H1 (cell line): ENCODE measurements at regions not wholly inside any gene's neighbourhood (a gene's known extent, or its start where the extent isn't known, plus 50 kb on each side); places are given as distances from the start of the nearest gene placed in this dataset.

Experiments used
- CTCF ChIA-PET: fragments of 300-600 bp; sonication (Branson Sonifier 250); formaldehyde crosslinking; loops from one replicate; lab custom pipeline; 2021; ENCODE audit not compliant: partially characterized antibody; lab: Charles Lee
- POLR2A ChIA-PET: fragments of 300-600 bp; sonication (Branson Sonifier 250); formaldehyde crosslinking; loops from one replicate; lab custom pipeline; 2021; ENCODE audit warnings: inconsistent platforms; ENCODE audit not compliant: partially characterized antibody; lab: Charles Lee
- DNase-seq, 2 experiments: peaks; one replicate each; pipeline versions ENCODE4 v3.0.0 to v3.0.0-alpha.2; 2010 to 2022; ENCODE audit warnings: low spot score in 2 of 2, low read depth in 1 of 2, mixed read lengths in 1 of 2
- FAIRE-seq: peaks from 2 replicates; lab custom pipeline; 2011; peaks lifted over from hg19 to GRCh38; lab: Jason Lieb, UNC
- H2AFZ ChIP-seq: 2 replicates; pipeline ENCODE4 v1.8.1; 2012; ENCODE audit warnings: low read length, inconsistent platforms
- H2AK5ac ChIP-seq: 2 replicates; pipeline ENCODE4 v1.6.1; 2013; ENCODE audit warnings: low read depth, low read length
- H2BK120ac ChIP-seq: replicated peaks from 2 replicates; pipeline ENCODE3; 2013; ENCODE audit warnings: low read depth, low read length, inconsistent platforms
- H2BK12ac ChIP-seq: 2 replicates; pipeline ENCODE4 v1.6.1; 2013; ENCODE audit warnings: low read depth, low read length
- H2BK15ac ChIP-seq: 2 replicates; pipeline ENCODE4 v1.6.1; 2013; ENCODE audit warnings: low read length
- H2BK20ac ChIP-seq: 2 replicates; pipeline ENCODE4 v1.6.1; 2013; ENCODE audit warnings: low read length
- H2BK5ac ChIP-seq: 2 replicates; pipeline ENCODE4 v1.6.1; 2013; ENCODE audit warnings: low read depth, low read length
- H3K14ac ChIP-seq: 2 replicates; pipeline ENCODE4 v1.6.1; 2013; ENCODE audit warnings: inconsistent platforms; ENCODE audit not compliant: insufficient read length
- H3K18ac ChIP-seq: 2 replicates; pipeline ENCODE4 v1.6.1; 2013; ENCODE audit warnings: low read length; ENCODE audit errors: extremely low read depth
- H3K23ac ChIP-seq: 2 replicates; pipeline ENCODE4 v1.6.1; 2013; ENCODE audit warnings: inconsistent platforms; ENCODE audit not compliant: insufficient read length
- H3K23me2 ChIP-seq: 2 replicates; pipeline ENCODE4 v1.6.1; 2013; ENCODE audit warnings: low read depth, low read length
- H3K27ac ChIP-seq: 2 replicates; pipeline ENCODE4 v1.6.1; 2011; ENCODE audit warnings: low read depth, low read length, inconsistent platforms
- H3K27me3 ChIP-seq, 4 experiments: replicated peaks in 1 of 4; 1 replicate in 1 of 4; 2 replicates in 3 of 4; pipeline versions ENCODE4 v1.6.1 to v1.8.1; 2011 to 2013; ENCODE audit warnings: low read length in 3 of 4, mild to moderate bottlenecking in 3 of 4, inconsistent platforms in 2 of 4, mixed read lengths in 2 of 4, moderate library complexity in 1 of 4; ENCODE audit not compliant: control insufficient read depth in 3 of 4, insufficient read depth in 3 of 4; ENCODE audit errors: extremely low read depth in 1 of 4
- H3K36me3 ChIP-seq, 4 experiments: 2 replicates each; pipeline versions ENCODE4 v1.6.1 to v1.8.1; 2011 to 2013; ENCODE audit warnings: mild to moderate bottlenecking in 4 of 4, low read length in 3 of 4, moderate library complexity in 2 of 4, control low read depth in 1 of 4, inconsistent platforms in 1 of 4; ENCODE audit not compliant: insufficient read depth in 4 of 4, control insufficient read depth in 2 of 4
- H3K4ac ChIP-seq: replicated peaks from 2 replicates; pipeline ENCODE3; 2013; ENCODE audit warnings: low read length, low read depth, mixed read lengths, inconsistent platforms; ENCODE audit not compliant: insufficient read length
- H3K4me1 ChIP-seq, 4 experiments: replicated peaks in 1 of 4; 1 replicate in 1 of 4; 2 replicates in 3 of 4; pipeline versions ENCODE4 v1.6.1 to v1.8.1; 2011 to 2013; ENCODE audit warnings: low read length in 3 of 4, inconsistent platforms in 2 of 4, mixed read lengths in 1 of 4; ENCODE audit not compliant: insufficient read depth in 4 of 4, control insufficient read depth in 3 of 4
- H3K4me2 ChIP-seq, 2 experiments: 2 replicates each; pipeline versions ENCODE4 v1.6.1 to v1.8.1; 2011 to 2013; ENCODE audit warnings: low read depth in 2 of 2, low read length in 2 of 2, control low read depth in 1 of 2, inconsistent platforms in 1 of 2, mild to moderate bottlenecking in 1 of 2; ENCODE audit not compliant: insufficient read depth in 1 of 2
- H3K4me3 ChIP-seq, 4 experiments: fragments of 200-600, 300-600 bp in 1 of 4; sonication (generic), shearing (Covaris generic), sonication (Bioruptor Twin) in 1 of 4; 2 replicates each; pipeline versions ENCODE4 v1.5.1 to v1.8.1; 2011 to 2016; ENCODE audit warnings: low read length in 4 of 4, low read depth in 3 of 4, control low read depth in 2 of 4, inconsistent platforms in 2 of 4, mild to moderate bottlenecking in 2 of 4, mixed read lengths in 1 of 4, moderate library complexity in 1 of 4; ENCODE audit not compliant: insufficient read depth in 2 of 4; ENCODE audit errors: extremely low read depth in 1 of 4
- H3K56ac ChIP-seq: replicated peaks from 2 replicates; pipeline ENCODE3; 2013; ENCODE audit warnings: low read depth, mild to moderate bottlenecking, mixed read lengths, low read length, inconsistent platforms; ENCODE audit not compliant: insufficient read length
- H3K79me1 ChIP-seq: 2 replicates; pipeline ENCODE4 v1.6.1; 2013; ENCODE audit warnings: low read depth, low read length, control low read depth
- H3K79me2 ChIP-seq, 2 experiments: 2 replicates each; pipeline versions ENCODE4 v1.6.1 to v1.8.1; 2012 to 2013; ENCODE audit warnings: low read length in 2 of 2, mild to moderate bottlenecking in 2 of 2, inconsistent platforms in 1 of 2; ENCODE audit not compliant: insufficient read depth in 2 of 2, control insufficient read depth in 1 of 2
- H3K9ac ChIP-seq, 4 experiments: replicated peaks in 1 of 4; 1 replicate in 1 of 4; 2 replicates in 3 of 4; pipeline versions ENCODE4 v1.6.1 to v1.8.1; 2011 to 2013; ENCODE audit warnings: low read depth in 3 of 4, low read length in 3 of 4, control low read depth in 2 of 4, mild to moderate bottlenecking in 2 of 4, moderate library complexity in 2 of 4, inconsistent platforms in 1 of 4; ENCODE audit errors: extremely low read depth in 1 of 4
- H3K9me3 ChIP-seq, 2 experiments: 2 replicates each; pipeline versions ENCODE4 v1.6.1 to v1.8.1; 2012 to 2013; ENCODE audit warnings: mild to moderate bottlenecking in 2 of 2, moderate library complexity in 2 of 2, control low read depth in 1 of 2, inconsistent platforms in 1 of 2, low read depth in 1 of 2, low read length in 1 of 2, mixed read lengths in 1 of 2; ENCODE audit not compliant: insufficient read depth in 2 of 2
- H4K20me1 ChIP-seq, 2 experiments: replicated peaks in 1 of 2; 2 replicates each; pipeline versions ENCODE3 to v1.8.1; 2011 to 2013; ENCODE audit warnings: inconsistent platforms in 2 of 2, low read length in 2 of 2, mild to moderate bottlenecking in 1 of 2; ENCODE audit not compliant: insufficient read depth in 2 of 2, control insufficient read depth in 1 of 2
- H4K5ac ChIP-seq: 2 replicates; pipeline ENCODE4 v1.6.1; 2013; ENCODE audit warnings: low read length, low read depth, mixed read lengths, inconsistent platforms; ENCODE audit not compliant: insufficient read length
- H4K8ac ChIP-seq: 2 replicates; pipeline ENCODE4 v1.8.0; 2013; ENCODE audit warnings: mild to moderate bottlenecking, moderate library complexity, low read length, inconsistent platforms; ENCODE audit not compliant: insufficient read depth; ENCODE audit errors: extremely low read depth
- H4K91ac ChIP-seq: replicated peaks from 2 replicates; pipeline ENCODE3; 2013; ENCODE audit warnings: low read length, mixed read lengths, inconsistent platforms; ENCODE audit not compliant: insufficient read length
- BRCA1 ChIP-seq: IDR thresholded peaks from 2 replicates; pipeline ENCODE4 v1.6.1; 2012; ENCODE audit warnings: low read depth, low read length, improper control_type of control experiment
- CEBPB ChIP-seq: IDR thresholded peaks from 2 replicates; pipeline ENCODE4 v1.6.1; 2012; ENCODE audit warnings: low read depth, low read length
- CTBP2 ChIP-seq: IDR thresholded peaks from 2 replicates; pipeline ENCODE4 v1.7.0; 2011; ENCODE audit warnings: borderline replicate concordance, mild to moderate bottlenecking, moderate library complexity, mixed read lengths, low read length; ENCODE audit not compliant: insufficient read depth, insufficient read length
- KDM5A ChIP-seq: fragments of 200-600 bp; IDR thresholded peaks from 2 replicates; pipeline ENCODE4 v1.7.1; 2012; ENCODE audit warnings: mild to moderate bottlenecking, low read length, inconsistent platforms, mixed read lengths
- MAX ChIP-seq: IDR thresholded peaks from 2 replicates; pipeline ENCODE4 v1.6.1; 2012; ENCODE audit warnings: inconsistent platforms
- RBBP5 ChIP-seq: IDR thresholded peaks from 2 replicates; pipeline ENCODE4 v1.7.1; 2012; ENCODE audit warnings: low read depth, mild to moderate bottlenecking, inconsistent platforms, low read length, moderate library complexity, borderline replicate concordance
- RNF2 ChIP-seq: fragments of 200-900, 300-1000 bp; sonication (generic); IDR thresholded peaks from 2 replicates; pipeline ENCODE4 v1.7.1; 2016; ENCODE audit warnings: borderline replicate concordance, low read depth, mild to moderate bottlenecking, antibody characterized with exemption, low read length; ENCODE audit not compliant: poor library complexity, severe bottlenecking; ENCODE audit errors: missing control alignments
- WGBS, 2 experiments: shearing (Covaris generic) in 1 of 2; methylation state at CpG; one replicate each; pipeline versions ENCODE4 v1.1.6 to v1.1.7; 2013 to 2015; ENCODE audit warnings: low lambda C conversion rate in 2 of 2, mixed read lengths in 2 of 2, inconsistent platforms in 1 of 2, low coverage in 1 of 2, missing lambda C conversion rate in 1 of 2; ENCODE audit not compliant: insufficient replicate concordance in 2 of 2, insufficient coverage in 1 of 2, insufficient read length in 1 of 2; ENCODE audit errors: extremely low coverage in 1 of 2, missing lambda C conversion rate in 1 of 2; 5-methylcytosine and 5-hydroxymethylcytosine counted together

- Histone ChIP-seq H2AK5ac (no peak overlapping the region), H3K4me3 (no peak overlapping the region), H3K56ac (no peak overlapping the region), H3K14ac (no peak overlapping the region), H3K4ac (no peak overlapping the region), H2AFZ (no peak overlapping the region), H2BK120ac (no peak overlapping the region), H3K23me2 (no peaks in the 10 kb centered on the region), H3K9ac (no peak overlapping the region), H3K27me3 (no peaks in the 10 kb centered on the region), H2BK12ac (no peak overlapping the region), H3K18ac (no peak overlapping the region), H2BK20ac (no peak overlapping the region), H3K79me1 (no peaks in the 10 kb centered on the region), H4K8ac (no peak overlapping the region), H4K5ac (no peak overlapping the region), H4K91ac (no peak overlapping the region), H4K20me1 (no peaks in the 10 kb centered on the region), H3K9me3 (no peaks in the 10 kb centered on the region), H2BK15ac (no peak overlapping the region), H2BK5ac (no peak overlapping the region), H3K36me3 (no peaks in the 10 kb centered on the region), H3K4me1 (peaks cover 0 to 6% (median 1%) of the 10 kb centered on the region in 4 experiments; a peak in 4 of 7 replicates), H3K27ac (no peak overlapping the region), H3K4me2 (no peak overlapping the region), H3K23ac (no peak overlapping the region), H3K79me2 (no peaks in the 10 kb centered on the region)
- ChIA-PET CTCF (interaction anchor here (0.6 to 1.7 kb wide), 2 partner anchors 12 to 379 kb away, joined by 3 to 6 read pairs; no protein-coding TSS in a partner anchor), POLR2A (interaction anchor here (0.6 to 1.1 kb wide), 2 partner anchors 29 to 662 kb away, joined by 3 read pairs; no protein-coding TSS in a partner anchor)
- DNase-seq (no peak), FAIRE-seq (no peak)
- no peak for TF ChIP-seq RNF2
- TF ChIP-seq MAX, result no peak
- no peak for TF ChIP-seq BRCA1
- no peak for TF ChIP-seq RBBP5
- no peak for TF ChIP-seq CTBP2
- no peak for TF ChIP-seq KDM5A
- TF ChIP-seq CEBPB, result no peak
- WGBS, 2 experiments, result 98% methylated on average over 3 of the region's 3 CpGs; no CpG with 5 or more reads in 1 of the 2 experiments
Measured at GRCh38 chr7:91553410-91553895, 289.2 kb downstream of the FZD1 start.
